Fibroblast of skin of left quadriceps (primary cell): ENCODE measurements at regions not wholly inside any gene's neighbourhood (a gene's known extent, or its start where the extent isn't known, plus 50 kb on each side); places are given as distances from the start of the nearest gene placed in this dataset.

Experiments used
- DNase-seq, 2 experiments: peaks; one replicate each; pipeline ENCODE4 v3.0.0-alpha.2; 2013; ENCODE audit warnings: low read depth in 2 of 2

DNA sequence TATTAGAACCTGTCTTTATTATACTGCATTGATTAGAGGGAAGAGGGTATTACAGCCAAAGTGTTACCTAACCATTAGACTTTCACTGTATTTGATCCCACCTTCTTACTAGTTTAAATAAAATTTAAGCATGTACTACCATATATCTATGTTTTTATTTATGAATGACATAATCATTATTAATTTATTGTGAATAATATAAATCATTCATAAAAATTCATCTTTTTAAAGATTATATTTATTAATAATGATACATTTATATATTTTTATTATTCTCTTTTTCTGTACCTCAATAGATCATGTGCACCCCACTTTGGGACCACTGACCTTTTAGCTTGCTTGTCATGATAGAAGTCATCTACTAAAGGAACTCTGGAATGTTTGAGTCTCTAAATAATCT, 223.5 kb upstream of the MARCKS start:
- DNase-seq: no peak

DNA sequence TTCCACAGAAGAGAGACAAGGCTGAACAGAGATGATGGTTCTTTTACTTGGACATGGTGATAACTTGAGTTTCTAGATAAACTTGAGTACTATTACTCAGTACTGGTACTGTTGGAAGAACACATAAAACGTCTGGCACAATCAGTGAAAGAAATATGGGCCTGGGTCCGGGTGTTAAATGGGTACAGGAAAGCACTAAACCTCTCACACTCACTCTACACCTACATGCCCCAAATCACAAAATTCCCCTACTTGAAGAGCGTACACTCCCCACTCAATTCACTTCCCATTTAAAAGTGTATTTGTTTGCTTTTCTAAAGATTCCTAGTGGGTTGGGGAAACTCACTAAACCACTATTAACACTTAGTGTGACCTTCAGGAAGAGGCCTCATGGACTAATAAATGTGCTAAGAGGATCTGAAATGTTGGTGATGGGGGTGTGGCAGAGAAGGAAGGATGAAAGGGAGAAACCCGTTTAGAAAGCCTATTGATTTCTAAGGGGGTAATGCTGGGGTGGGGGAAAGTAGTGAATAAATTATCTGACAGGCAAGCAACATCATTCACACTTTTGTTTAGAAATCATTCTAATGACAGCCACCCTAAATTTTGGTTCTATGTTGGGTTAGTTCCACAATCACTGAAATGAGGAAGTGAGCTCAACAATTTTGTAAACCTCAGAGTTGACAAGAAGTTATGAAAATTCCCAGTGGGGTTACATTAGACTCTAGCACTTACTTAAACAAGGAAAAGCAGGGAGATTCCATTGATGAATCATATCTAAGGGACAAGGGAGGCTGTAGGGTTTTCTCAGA, 222.6 kb upstream of the MARCKS start:
- DNase-seq: peak; percentile 71 to 77

DNA sequence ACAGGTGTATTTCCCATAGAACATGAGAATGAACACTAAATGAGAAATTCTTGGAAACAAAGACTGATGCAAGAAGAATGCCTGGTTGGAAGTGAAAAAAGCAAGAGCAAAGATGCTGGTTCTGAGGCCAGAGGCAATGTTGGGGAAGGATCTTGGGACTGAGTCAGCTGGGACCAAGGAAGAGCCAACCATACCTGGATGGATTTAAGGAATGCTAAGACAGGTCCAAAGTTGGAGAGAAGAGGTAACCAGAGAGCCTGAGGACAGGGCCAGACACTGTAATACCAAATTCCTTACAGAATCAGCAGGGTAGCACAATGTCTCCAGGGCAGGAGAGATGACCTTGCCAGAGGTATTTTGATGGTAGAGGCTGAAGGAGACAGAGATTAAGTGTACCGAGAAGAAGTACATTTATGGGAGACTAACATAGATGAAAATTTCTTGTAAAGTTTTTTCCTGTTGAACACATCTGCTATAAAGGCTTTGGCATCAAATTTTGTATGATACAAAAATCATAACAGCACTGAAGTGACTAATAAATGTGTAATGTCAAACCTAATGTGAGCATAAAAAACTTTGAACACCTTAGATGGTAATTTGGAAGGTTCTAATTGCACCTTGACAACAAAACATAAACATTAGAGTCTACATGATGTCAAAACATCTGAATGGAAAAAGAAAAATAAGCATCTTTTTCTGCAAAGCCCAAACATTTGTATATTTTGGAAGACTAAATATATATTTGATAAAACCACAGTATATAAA, 221.7 kb upstream of the MARCKS start:
- DNase-seq: no peak

DNA sequence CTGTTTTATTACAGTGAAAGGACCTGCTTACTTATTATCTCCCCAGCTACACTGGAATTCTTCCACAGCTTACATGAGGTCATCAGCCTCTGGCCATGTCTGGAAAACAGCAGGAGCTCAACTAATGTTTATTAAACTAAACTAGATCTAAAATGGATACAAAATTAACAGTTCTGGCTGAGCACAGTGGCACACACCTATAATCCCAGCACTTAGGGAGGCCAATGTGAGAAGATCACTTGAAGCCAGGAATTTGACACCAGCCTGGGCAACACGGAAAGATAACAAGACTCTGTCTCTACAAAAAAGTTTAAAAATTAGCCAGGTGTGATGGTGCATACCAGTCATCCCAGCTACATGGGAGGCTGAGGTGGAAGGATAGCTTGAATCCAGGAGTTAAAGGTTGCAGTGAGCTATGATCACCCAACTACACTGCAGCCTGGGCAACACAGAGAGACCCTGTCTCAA, 220.8 kb upstream of the MARCKS start:
- no peak for DNase-seq

DNA sequence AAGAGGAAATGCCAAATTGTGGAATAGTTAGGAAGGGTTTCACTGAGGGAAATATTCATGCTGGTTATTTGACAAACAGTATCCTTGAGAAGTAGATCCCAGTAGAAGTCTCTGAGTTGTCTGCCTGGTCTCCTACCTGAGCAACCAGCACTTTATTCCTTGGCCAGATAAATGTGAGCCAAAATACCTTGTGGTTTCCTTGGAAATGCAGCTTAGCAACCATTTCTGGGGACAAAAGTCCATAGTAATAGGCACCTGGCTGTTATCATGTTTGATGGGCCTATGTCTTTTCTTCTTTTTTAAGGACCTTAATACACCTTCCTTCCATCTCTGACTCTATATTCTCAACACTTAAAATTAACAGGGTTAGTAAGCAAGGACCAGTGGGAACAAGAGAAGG, 217.1 kb upstream of the MARCKS start:
- DNase-seq: no peak

DNA sequence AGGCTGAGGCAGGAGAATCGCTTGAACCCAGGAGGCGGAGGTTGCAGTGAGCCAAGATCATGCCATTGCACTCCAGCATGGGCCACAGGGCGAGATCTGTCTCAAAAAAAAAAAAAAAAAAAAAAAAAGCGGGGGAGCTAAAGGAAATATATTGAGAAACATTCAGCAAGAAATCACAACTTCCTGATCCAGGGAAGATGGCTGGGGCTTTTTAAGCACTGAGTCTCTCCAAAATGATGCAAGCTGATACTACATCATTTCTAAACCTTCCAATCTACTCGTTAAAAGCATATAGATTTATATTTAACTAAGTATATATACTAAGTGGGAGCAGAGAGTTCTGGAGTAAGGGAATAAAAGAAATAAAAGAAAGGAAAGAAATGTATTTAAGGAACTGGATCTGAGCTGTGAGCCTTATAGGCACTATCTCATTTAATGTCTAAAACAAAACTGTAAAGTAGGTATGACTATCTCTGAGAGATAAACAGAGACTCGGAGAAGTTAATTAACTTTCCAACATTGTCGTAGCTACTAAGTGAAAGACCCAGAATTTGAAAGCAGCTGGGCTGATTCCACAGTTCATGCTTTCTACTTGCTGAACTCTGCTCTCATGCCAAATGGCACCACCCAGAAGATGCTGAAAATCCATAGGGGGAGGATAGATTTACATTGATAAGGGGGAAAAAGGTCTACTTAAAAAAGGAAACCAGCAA, 215.0 kb upstream of the MARCKS start:
- DNase-seq: no peak

DNA sequence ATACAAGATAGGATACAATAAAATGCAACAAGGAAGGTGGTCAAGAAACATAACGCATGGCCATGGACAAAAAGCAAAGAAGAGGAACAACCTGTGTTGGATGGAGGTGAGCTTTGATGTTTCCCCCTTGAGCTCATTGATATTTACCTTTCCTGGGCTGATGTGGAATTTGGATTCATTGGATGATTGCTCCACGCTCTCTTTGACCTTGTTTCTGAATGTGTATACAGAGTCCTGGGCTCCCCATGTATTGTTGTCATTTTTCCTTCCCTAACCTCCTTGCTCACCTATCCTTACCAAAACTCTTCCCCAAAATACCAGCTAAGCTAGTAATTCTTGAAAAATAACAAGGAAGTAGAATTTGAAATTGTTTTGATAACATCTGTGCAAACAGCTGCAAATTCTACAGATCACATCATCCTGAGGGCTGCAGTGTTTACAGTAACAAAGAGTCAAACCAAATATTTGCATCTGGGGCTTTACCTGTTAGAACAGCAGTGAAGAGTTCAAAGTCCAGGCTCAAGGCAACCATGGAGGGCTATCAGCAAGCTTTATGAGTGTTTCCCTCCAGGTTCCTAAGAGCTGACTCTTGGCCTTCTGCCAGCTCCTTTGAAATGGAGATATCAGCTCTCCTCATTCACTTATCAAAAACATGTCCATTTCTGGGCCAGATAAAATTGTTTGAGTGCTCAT, 214.3 kb upstream of the MARCKS start:
- no peak for DNase-seq

DNA sequence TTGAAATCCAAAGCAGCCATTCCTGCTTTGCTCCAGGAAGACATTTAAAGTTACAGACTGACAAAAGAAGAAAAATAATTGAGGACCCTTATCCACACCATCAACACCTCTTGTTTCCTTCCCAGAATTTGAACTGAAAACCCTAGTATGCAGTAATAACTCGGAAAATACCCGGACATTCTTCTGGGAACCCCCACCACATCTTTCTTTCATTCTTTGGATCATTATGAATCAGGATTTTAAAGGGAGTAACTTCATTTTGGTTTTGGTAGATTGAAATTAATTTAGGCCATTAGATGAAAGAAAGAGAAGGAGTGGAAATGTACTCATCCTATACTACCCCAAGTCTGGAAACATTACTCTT, 213.8 kb upstream of the MARCKS start:
- DNase-seq: no peak

DNA sequence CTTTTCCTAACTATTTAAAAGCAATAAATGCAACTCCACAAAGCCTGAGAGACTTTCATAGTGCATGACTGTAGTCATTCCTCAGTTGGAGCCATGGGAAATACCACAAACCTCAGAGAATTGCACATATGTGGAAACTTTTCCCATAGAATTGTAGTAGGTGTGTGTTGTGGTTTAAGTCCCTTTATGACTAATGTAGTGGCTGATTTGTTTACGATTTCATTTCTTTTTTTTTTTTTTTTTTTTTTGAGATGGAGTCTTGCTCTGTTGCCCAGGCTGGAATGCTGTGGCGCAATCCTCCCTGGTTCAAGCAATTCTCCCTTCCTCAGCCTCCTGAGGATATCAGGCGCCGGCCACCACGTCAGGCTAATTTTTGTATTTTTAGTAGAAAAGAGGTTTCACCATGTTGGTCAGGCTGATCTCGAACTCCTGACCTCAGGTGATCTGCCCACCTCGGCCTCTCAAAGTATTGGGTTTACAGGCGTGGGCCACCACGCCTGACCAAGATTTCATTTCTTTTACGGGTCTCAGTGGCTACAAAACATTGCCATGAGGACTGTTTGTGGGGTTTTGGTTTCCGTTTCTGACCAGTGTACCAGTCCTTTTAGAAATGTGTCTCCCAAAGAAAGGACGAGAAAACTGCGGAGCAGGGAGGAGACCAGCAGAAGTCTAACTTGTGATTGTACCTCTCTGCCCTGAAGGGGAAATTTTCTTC, 212.1 kb upstream of the MARCKS start:
- DNase-seq: peak; percentile 99 to 100

DNA sequence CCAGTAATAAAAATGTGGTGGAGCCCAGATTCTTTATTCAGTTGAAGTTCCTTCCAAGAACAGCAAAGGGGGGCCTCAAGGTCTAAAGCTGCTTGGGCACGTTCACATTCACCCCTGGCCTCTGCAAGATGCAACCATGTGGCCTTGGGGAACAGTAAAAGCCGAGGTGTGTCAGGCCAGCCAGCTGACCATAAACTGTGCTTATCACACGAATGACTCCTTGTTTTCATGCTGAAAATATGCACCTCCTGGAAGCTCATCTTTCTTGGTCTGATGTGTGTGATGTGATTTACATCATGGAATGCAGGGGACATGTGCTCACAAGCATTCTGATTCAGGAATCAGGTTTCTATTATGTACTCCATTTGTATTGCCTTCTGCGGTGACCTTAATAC, 211.6 kb upstream of the MARCKS start:
- DNase-seq: peak; percentile 95

DNA sequence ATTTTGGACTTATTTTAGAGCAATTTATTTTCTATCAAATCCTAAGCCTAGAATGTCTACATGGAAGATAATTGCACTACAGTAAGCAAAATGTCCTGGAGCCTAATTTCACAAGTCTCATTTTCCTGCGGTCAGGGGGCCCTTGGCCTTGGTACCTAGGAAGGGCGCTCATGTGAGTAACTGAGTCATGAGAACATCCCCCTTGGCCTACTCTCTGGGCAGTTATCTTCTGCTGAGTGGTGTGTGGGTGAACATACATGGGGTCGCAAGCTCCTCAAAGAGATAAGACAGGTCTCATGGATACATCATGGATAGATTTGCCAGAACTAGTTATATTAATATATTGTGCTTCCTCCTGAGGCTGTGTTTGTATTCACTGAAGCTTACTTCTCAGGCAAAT, 211.2 kb upstream of the MARCKS start:
- DNase-seq: no peak

DNA sequence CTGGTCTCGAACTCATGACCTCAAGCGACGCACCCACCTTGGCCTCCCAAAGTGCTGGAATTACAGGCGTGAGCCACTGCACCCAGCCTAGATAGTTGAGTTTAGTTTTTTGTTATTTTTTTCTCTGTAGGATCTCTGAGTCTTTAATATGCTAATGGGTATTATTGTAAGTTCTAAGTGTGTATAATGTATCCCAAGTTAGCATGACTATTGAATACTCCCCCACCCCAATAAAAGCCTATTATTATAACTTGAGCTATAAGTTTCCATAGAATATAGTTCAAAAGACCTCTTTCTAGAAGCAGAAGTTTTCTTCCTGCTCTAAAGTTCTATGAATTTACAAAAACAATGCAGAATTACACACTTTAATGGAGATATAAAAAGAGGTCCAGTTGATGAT, 210.4 kb upstream of the MARCKS start:
- DNase-seq: no peak

DNA sequence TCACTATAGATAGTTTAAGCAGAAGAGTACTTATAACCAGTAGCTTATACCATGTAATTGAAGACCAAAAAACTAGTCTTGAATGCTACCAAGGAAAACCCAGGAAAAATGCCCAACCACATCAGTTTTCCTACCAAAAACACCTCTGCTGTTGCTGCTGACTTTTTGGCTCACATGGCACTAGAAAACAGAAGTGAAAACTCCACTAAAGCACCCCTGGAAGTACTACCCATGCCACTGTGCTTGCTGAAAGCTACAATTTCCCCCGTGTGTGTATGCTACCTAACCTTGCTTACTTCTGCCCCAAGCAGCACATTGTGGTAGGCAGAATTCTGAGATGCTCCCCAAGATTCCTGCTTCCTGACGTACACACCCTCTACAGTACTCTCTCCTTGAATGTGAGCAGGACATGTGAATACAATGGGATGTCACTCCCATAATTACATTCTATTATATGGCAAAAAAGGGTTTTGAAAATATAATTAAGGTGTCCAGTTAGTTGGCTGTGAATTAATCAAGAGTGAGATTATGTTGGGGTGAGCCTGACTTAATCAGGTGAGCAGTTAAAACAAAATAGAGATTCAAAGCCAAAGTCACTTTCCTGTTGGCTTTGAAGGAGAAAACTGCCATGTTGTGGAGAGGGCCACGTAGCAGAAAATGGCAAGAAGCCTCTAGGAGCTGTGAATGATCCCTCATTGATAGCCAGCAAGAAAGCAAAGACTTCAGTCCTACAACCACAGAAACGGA, 209.8 kb upstream of the MARCKS start:
- DNase-seq: no peak

DNA sequence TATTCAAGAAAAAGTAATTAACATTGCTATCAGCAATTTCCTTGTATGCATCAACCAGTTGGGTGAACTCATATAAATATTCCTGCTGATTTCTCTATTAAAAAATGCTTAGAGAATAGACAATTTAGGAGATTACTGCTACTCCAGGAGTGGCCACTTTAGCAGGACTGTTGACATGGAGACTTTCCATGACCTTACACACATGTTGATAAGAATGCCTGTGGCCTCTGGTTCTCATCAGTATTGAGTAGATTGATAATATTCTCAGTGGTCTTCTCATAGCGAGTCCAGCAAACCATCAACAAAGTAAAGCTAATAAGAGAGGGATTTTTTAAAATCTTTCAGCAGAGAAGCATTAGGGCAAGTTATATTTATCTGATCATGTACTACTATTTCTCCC, 208.4 kb upstream of the MARCKS start:
- no peak for DNase-seq

DNA sequence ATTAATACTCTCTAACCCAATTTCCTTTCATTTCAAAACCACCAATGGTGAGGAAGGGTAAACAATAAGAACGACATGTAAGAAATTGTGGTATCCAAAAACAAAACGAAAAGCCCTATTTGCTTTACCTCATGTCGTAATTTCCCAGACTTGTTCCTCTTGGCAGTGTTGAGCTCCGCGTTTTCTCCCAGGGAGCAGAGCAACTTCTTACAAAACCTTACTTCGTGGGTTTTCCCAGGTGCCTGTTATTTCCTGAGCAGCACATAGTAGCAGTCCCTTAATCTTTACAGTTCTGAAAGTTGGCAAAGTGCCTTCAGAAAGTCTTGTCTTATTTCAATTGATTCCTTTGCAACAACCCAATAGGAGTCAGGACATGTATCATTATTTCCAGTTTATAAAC, 207.9 kb upstream of the MARCKS start:
- no peak for DNase-seq

DNA sequence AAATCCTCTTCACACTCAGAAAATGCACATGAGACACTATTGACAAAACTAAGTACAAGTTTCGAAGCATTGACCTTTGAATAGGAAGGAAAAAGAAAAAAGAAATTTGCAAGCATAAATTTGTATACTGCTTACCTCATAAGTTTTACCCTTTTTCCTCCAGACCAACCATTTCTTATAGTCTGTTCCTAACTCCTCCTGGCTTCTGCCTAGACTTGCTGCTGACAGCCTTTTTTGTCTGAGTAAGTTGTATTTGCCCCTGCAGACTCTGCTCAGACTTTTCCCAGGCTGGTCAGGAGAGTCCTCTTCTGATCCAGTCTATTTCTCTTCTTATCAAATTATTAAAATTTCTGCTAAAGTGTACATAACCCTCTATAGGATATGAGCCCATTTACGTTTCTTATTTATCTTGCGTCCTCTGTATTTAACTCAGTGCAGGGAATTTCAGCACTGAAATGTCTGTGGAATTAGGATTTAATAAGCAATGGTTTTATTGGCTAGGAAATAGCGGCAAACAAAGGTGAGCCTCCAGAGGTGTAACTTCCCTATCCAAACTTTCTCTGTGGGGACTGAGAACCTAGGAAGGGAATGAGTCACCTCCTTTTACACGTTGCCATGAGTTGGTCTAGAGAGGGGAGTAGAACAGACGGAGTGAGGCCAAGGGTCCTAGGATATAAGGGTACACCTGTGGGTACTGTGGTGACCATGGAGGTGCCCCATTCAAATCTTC, 207.1 kb upstream of the MARCKS start:
- DNase-seq: no peak

DNA sequence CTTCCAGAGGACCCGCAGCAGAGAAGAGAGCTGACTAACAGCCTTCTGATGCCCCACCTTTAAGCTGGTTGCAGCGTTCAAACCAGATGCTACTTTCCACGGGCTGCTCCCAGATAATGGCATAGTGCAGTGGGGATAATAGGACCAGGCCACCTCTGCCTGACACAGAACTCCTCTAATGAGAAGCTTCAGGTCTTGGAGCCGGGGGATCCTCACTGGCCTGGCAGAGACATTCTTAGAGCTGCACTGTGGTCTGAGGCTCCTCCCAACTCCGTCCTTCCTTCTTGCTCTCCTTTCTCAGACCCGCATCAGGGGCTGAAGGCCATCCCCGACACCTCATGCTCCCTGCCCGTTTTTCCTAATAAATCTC, 206.6 kb upstream of the MARCKS start:
- no peak for DNase-seq

DNA sequence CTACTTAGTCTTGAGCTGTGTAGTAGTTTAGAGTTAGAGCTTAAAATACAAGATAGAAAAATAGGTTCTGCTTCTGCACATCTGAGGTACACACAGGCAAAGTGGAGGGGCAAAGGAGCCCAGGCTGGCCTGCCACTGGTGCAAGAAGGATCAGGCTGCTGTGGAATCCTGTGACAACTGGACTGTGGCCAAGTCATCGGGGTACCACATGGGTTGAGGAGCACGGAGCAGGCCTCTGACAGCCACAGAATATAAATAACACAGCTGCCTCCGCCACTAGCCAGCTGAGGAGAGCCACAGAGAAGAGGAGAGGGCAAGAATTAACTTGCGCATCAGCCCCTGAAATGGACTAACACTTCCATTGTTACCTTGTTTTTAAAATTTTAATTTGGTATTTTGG, 206.0 kb upstream of the MARCKS start:
- DNase-seq: no peak

DNA sequence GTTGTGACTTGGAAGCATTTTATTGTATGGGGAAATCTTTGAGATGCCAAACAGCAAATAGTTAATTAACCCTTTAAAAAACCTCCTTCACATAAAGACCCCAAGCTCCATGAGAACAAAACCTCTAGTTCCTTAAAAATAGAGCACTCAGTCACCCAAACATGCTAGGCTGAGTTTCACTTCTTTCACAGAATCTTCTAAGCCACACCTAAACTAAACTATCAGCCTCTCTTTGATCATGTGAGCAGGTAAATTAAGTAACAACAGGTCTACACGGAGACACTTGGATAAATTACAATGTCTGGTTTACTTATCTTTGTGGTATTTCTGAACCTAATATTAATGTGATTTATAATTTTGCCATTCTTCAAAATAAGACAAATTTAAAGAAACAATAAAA, 205.2 kb upstream of the MARCKS start:
- DNase-seq: no peak

DNA sequence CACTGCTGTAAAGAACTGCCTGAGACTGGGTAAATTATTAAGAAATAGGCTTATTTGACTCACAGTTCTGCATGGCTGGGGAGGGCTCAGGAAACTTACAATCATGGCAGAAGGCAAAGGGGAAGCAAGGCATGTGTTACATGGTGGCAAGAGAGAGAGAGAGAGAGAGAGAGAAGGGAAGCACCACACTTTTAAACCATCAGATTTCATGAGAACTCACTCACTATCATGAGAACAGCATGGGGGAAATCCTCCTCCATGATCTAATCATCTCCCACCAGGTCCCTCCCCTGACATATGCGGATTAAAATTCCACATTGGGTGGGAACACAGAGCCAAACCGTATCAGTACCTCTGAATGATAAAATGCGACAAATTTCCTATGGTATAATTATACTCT, 203.9 kb upstream of the MARCKS start:
- DNase-seq: no peak
